ENCODE measurements at regions not wholly inside any gene's neighbourhood (a gene's known extent, or its start where the extent isn't known, plus 50 kb on each side); places are given as distances from the start of the nearest gene placed in this dataset.

- Mint-ChIP-seq H3K4me1 (ENCODE audit: low read depth) (peaks cover 11% of the 10 kb centered on the region), H3K4me3 (ENCODE audit: low read depth) (no peak overlapping the region), H3K36me3 (ENCODE audit: insufficient read depth) (no peaks in the 10 kb centered on the region), H3K27ac (no peak overlapping the region), H3K27me3 (no peaks in the 10 kb centered on the region), H3K9me3 (ENCODE audit: low read depth) (no peaks in the 10 kb centered on the region)
- no peak for DNase-seq (ENCODE audit: low spot score, unreplicated experiment)
- TF ChIP-seq, protein P1, sequence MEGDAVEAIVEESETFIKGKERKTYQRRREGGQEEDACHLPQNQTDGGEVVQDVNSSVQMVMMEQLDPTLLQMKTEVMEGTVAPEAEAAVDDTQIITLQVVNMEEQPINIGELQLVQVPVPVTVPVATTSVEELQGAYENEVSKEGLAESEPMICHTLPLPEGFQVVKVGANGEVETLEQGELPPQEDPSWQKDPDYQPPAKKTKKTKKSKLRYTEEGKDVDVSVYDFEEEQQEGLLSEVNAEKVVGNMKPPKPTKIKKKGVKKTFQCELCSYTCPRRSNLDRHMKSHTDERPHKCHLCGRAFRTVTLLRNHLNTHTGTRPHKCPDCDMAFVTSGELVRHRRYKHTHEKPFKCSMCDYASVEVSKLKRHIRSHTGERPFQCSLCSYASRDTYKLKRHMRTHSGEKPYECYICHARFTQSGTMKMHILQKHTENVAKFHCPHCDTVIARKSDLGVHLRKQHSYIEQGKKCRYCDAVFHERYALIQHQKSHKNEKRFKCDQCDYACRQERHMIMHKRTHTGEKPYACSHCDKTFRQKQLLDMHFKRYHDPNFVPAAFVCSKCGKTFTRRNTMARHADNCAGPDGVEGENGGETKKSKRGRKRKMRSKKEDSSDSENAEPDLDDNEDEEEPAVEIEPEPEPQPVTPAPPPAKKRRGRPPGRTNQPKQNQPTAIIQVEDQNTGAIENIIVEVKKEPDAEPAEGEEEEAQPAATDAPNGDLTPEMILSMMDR (IDR thresholded peaks at IDR 0.05; ENCODE audit: unreplicated experiment), result no peak
Observed at GRCh38 chr10:9239298-9239697, 1184.8 kb downstream of the GATA3 start.

DNA sequence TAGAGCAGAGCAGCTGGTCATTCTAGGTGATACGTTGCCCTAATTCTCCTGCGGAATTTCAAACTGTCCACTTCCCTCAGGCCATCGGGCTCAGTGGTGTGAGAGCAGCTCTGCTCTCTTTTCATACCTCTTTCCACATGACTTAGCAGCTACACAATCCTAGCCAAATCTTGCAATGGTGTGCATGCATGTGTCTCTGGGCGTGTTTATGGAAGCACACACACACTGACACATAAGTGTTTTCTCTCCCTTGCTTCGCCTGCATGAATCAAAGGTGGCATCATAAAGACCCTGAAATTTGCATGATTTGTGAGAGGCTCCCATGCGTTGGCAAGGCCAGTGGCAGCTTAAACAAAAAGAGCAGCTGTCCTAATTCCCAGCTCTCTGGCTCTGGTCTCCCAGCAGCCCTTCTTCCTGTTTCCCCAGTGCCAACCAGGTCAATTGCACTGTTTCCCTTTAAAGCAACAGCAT is 1189.5 kb downstream of the GATA3 start:
- H3K4me3 Mint-ChIP-seq (ENCODE audit: low read depth), result no peak overlapping the region
- TF ChIP-seq, protein P1 (IDR thresholded peaks at IDR 0.05; ENCODE audit: unreplicated experiment), result no peak
- H3K9me3 Mint-ChIP-seq (ENCODE audit: low read depth), result peaks cover 6% of the 10 kb centered on the region
- H3K27ac Mint-ChIP-seq, result no peak overlapping the region
- H3K27me3 Mint-ChIP-seq, result no peaks in the 10 kb centered on the region
- no peak for DNase-seq (ENCODE audit: low spot score, unreplicated experiment)
- no peaks in the 10 kb centered on the region for H3K36me3 Mint-ChIP-seq (ENCODE audit: insufficient read depth)
- H3K4me1 Mint-ChIP-seq (ENCODE audit: low read depth), result peaks cover 2% of the 10 kb centered on the region

DNA sequence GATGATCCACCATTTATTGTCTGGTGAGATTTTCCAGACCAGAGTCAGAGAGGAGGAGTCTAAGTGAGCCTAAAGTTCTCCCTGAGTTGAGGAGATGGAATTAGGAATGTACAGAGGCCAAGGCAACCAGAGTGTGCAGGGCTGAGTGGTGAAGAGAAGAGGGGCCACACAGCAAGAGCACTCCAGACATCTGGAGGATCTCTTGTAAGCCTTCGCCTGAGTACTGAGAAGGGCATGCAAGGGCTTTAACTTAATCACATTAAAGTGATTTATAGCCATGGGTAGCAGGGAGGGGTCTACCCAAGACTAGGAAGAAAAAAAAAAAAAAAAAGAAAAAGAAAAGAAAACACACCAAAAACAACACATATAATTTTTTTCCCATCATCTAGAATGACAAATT is 1190.4 kb downstream of the GATA3 start:
- TF ChIP-seq, protein P1 (IDR thresholded peaks at IDR 0.05; ENCODE audit: unreplicated experiment), result no peak
- no peaks in the 10 kb centered on the region for H3K27me3 Mint-ChIP-seq
- no peak overlapping the region for H3K27ac Mint-ChIP-seq
- no peaks in the 10 kb centered on the region for H3K4me1 Mint-ChIP-seq (ENCODE audit: low read depth)
- peaks cover 15% of the 10 kb centered on the region for H3K9me3 Mint-ChIP-seq (ENCODE audit: low read depth)
- no peak for DNase-seq (ENCODE audit: low spot score, unreplicated experiment)
- no peaks in the 10 kb centered on the region for H3K36me3 Mint-ChIP-seq (ENCODE audit: insufficient read depth)
- no peak overlapping the region for H3K4me3 Mint-ChIP-seq (ENCODE audit: low read depth)

DNA sequence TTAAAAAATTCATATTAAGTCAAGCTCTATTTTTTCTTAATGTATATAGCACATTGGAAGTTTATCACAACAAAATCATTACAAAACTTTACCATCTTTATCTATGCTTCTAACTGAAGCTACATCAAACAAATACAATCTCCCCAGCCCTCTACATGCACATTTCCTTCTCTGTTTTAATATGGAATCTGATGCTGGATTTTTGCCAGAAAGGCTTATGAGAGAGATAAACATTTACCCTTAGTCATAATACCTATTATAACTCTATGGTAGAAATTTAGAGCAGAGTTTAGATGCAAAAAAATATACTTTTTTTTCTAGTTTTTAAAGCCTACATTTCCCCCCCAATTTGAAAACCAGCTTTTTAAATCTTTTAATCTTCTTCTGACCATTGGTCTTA is 1198.6 kb downstream of the GATA3 start:
- no peak overlapping the region for H3K4me3 Mint-ChIP-seq (ENCODE audit: low read depth)
- no peaks in the 10 kb centered on the region for H3K4me1 Mint-ChIP-seq (ENCODE audit: low read depth)
- H3K36me3 Mint-ChIP-seq (ENCODE audit: insufficient read depth), result peaks cover 2% of the 10 kb centered on the region
- peaks cover 28% of the 10 kb centered on the region for H3K9me3 Mint-ChIP-seq (ENCODE audit: low read depth)
- no peak overlapping the region for H3K27ac Mint-ChIP-seq
- DNase-seq (ENCODE audit: low spot score, unreplicated experiment), result no peak
- TF ChIP-seq, protein P1 (IDR thresholded peaks at IDR 0.05; ENCODE audit: unreplicated experiment), result no peak
- peaks cover 12% of the 10 kb centered on the region for H3K27me3 Mint-ChIP-seq

- H3K36me3 Mint-ChIP-seq (ENCODE audit: insufficient read depth), result peaks cover 2% of the 10 kb centered on the region
- H3K27me3 Mint-ChIP-seq, result peaks cover 14% of the 10 kb centered on the region
- no peak overlapping the region for H3K27ac Mint-ChIP-seq
- TF ChIP-seq, protein P1 (IDR thresholded peaks at IDR 0.05; ENCODE audit: unreplicated experiment), result no peak
- no peak overlapping the region for H3K4me3 Mint-ChIP-seq (ENCODE audit: low read depth)
- no peaks in the 10 kb centered on the region for H3K4me1 Mint-ChIP-seq (ENCODE audit: low read depth)
- no peak for DNase-seq (ENCODE audit: low spot score, unreplicated experiment)
- H3K9me3 Mint-ChIP-seq (ENCODE audit: low read depth), result peaks cover 19% of the 10 kb centered on the region
Observed at GRCh38 chr10:9254353-9254752, 1199.9 kb downstream of the GATA3 start.

All from progenitor cell of endocrine pancreas (in vitro differentiated cells).